ENCODE measurements at regions not wholly inside any gene's neighbourhood (a gene's known extent, or its start where the extent isn't known, plus 50 kb on each side); places are given as distances from the start of the nearest gene placed in this dataset.
"Not testable (repeated sequence)": the region's sequence is repeated elsewhere in the genome, so short reads cannot be mapped to it uniquely, and the experiment has no call there.

- in situ Hi-C loops (cut with MboI; ENCODE audit: low pct_unique_long_range_greater_than_20kb, low sequenced_read_pairs): no loop called here
- DNase-seq: no peak
These were observed 377.5 kb downstream of the EDEM1 start for GRCh38 chr3:5565026-5565425.

- in situ Hi-C loops (cut with MboI; ENCODE audit: low pct_unique_long_range_greater_than_20kb, low sequenced_read_pairs): no loop called here
- no peak for DNase-seq
These were observed 379.6 kb downstream of the EDEM1 start for GRCh38 chr3:5567113-5567512.

GRCh38 chr3:5568451-5568850, 380.9 kb downstream of the EDEM1 start:
- in situ Hi-C loops (cut with MboI; ENCODE audit: low pct_unique_long_range_greater_than_20kb, low sequenced_read_pairs): no loop called here
- DNase-seq: peak; percentile 30

GRCh38 chr3:5569152-5569551, 381.6 kb downstream of the EDEM1 start:
- DNase-seq: no peak
- in situ Hi-C loops (cut with MboI; ENCODE audit: low pct_unique_long_range_greater_than_20kb, low sequenced_read_pairs): no loop called here

GRCh38 chr3:5572168-5572567, 384.7 kb downstream of the EDEM1 start:
- DNase-seq: no peak
- in situ Hi-C loops (cut with MboI; ENCODE audit: low pct_unique_long_range_greater_than_20kb, low sequenced_read_pairs): no loop called here

- DNase-seq: no peak
- in situ Hi-C loops (cut with MboI; ENCODE audit: low pct_unique_long_range_greater_than_20kb, low sequenced_read_pairs): no loop called here
These were observed 388.9 kb downstream of the EDEM1 start for GRCh38 chr3:5576277-5577011.

GRCh38 chr3:5579139-5579602, 391.7 kb downstream of the EDEM1 start:
- no peak for DNase-seq
- in situ Hi-C loops (cut with MboI; ENCODE audit: low pct_unique_long_range_greater_than_20kb, low sequenced_read_pairs): no loop called here

GRCh38 chr3:5579946-5580345, 392.4 kb downstream of the EDEM1 start:
- no peak for DNase-seq
- in situ Hi-C loops (cut with MboI; ENCODE audit: low pct_unique_long_range_greater_than_20kb, low sequenced_read_pairs): no loop called here

GRCh38 chr3:5580826-5581225, 393.3 kb downstream of the EDEM1 start:
- in situ Hi-C loops (cut with MboI; ENCODE audit: low pct_unique_long_range_greater_than_20kb, low sequenced_read_pairs): no loop called here
- no peak for DNase-seq

GRCh38 chr3:5581743-5582142, 394.2 kb downstream of the EDEM1 start:
- DNase-seq: no peak
- in situ Hi-C loops (cut with MboI; ENCODE audit: low pct_unique_long_range_greater_than_20kb, low sequenced_read_pairs): no loop called here

- in situ Hi-C loops (cut with MboI; ENCODE audit: low pct_unique_long_range_greater_than_20kb, low sequenced_read_pairs): no loop called here
- DNase-seq: no peak
These were observed 396.4 kb downstream of the EDEM1 start for GRCh38 chr3:5583920-5584319.

- in situ Hi-C loops (cut with MboI; ENCODE audit: low pct_unique_long_range_greater_than_20kb, low sequenced_read_pairs): no loop called here
- DNase-seq: no peak
These were observed 397.6 kb downstream of the EDEM1 start for GRCh38 chr3:5585085-5585484.

- in situ Hi-C loops (cut with MboI; ENCODE audit: low pct_unique_long_range_greater_than_20kb, low sequenced_read_pairs): no loop called here
- DNase-seq: no peak
These were observed 419.5 kb downstream of the EDEM1 start for GRCh38 chr3:5606884-5607472.

- no peak for DNase-seq
- in situ Hi-C loops (cut with MboI; ENCODE audit: low pct_unique_long_range_greater_than_20kb, low sequenced_read_pairs): no loop called here
These were observed 420.1 kb downstream of the EDEM1 start for GRCh38 chr3:5607581-5607980.

- DNase-seq; in situ Hi-C loops (cut with MboI; ENCODE audit: low pct_unique_long_range_greater_than_20kb, low sequenced_read_pairs): not testable (repeated sequence)
These were observed 421.5 kb downstream of the EDEM1 start for GRCh38 chr3:5608971-5609370.

GRCh38 chr3:5613599-5613998, 426.1 kb downstream of the EDEM1 start:
- in situ Hi-C loops (cut with MboI; ENCODE audit: low pct_unique_long_range_greater_than_20kb, low sequenced_read_pairs): no loop called here
- DNase-seq: no peak

- DNase-seq: no peak
- in situ Hi-C loops (cut with MboI; ENCODE audit: low pct_unique_long_range_greater_than_20kb, low sequenced_read_pairs): no loop called here
These were observed 429.4 kb downstream of the EDEM1 start for GRCh38 chr3:5616873-5617272.

- DNase-seq: no peak
- in situ Hi-C loops (cut with MboI; ENCODE audit: low pct_unique_long_range_greater_than_20kb, low sequenced_read_pairs): no loop called here
These were observed 430.7 kb downstream of the EDEM1 start for GRCh38 chr3:5618170-5618569.

- no peak for DNase-seq
- in situ Hi-C loops (cut with MboI; ENCODE audit: low pct_unique_long_range_greater_than_20kb, low sequenced_read_pairs): no loop called here
These were observed 442.9 kb downstream of the EDEM1 start for GRCh38 chr3:5630406-5630805.

- no peak for DNase-seq
- in situ Hi-C loops (cut with MboI; ENCODE audit: low pct_unique_long_range_greater_than_20kb, low sequenced_read_pairs): no loop called here
These were observed 446.5 kb downstream of the EDEM1 start for GRCh38 chr3:5633960-5634359.

GRCh38 chr3:5634411-5634810, 446.9 kb downstream of the EDEM1 start:
- in situ Hi-C loops (cut with MboI; ENCODE audit: low pct_unique_long_range_greater_than_20kb, low sequenced_read_pairs): no loop called here

More at GRCh38 chr3:5634411-5634810, 446.9 kb downstream of the EDEM1 start:
- no peak for DNase-seq
